ENCODE measurements at regions not wholly inside any gene's neighbourhood (a gene's known extent, or its start where the extent isn't known, plus 50 kb on each side); places are given as distances from the start of the nearest gene placed in this dataset.

GRCh38 chr1:81379430-81379829 is 421.3 kb upstream of the ADGRL2 start:
- DNase-seq, result no peak

GRCh38 chr1:81377406-81377805 is 423.3 kb upstream of the ADGRL2 start:
- DNase-seq, result no peak

- no peak for DNase-seq
Observed at GRCh38 chr1:81375884-81376548, 424.7 kb upstream of the ADGRL2 start.

- DNase-seq, result no peak
Observed at GRCh38 chr1:81374481-81374880, 426.3 kb upstream of the ADGRL2 start.

GRCh38 chr1:81371864-81372263 is 428.9 kb upstream of the ADGRL2 start:
- no peak for DNase-seq

- no peak for DNase-seq
Observed at GRCh38 chr1:81369833-81370232, 430.9 kb upstream of the ADGRL2 start.

- no peak for DNase-seq
Observed at GRCh38 chr1:81366173-81366572, 434.6 kb upstream of the ADGRL2 start.

- no peak for DNase-seq
Observed at GRCh38 chr1:81364088-81364487, 436.6 kb upstream of the ADGRL2 start.

- DNase-seq, result no peak
Observed at GRCh38 chr1:81358151-81358550, 442.6 kb upstream of the ADGRL2 start.

GRCh38 chr1:81351864-81352263 is 448.9 kb upstream of the ADGRL2 start:
- DNase-seq, result no peak

- no peak for DNase-seq
Observed at GRCh38 chr1:81349194-81349965, 451.4 kb upstream of the ADGRL2 start.

- DNase-seq, result no peak
Observed at GRCh38 chr1:81345110-81345509, 455.6 kb upstream of the ADGRL2 start.

- no peak for DNase-seq
Observed at GRCh38 chr1:81340239-81340638, 460.5 kb upstream of the ADGRL2 start.

- DNase-seq, result no peak
Observed at GRCh38 chr1:81337226-81337625, 463.5 kb upstream of the ADGRL2 start.

GRCh38 chr1:81335876-81336275 is 464.9 kb upstream of the ADGRL2 start:
- no peak for DNase-seq

- DNase-seq, result no peak
Observed at GRCh38 chr1:81330521-81330920, 470.2 kb upstream of the ADGRL2 start.

GRCh38 chr1:81330111-81330510 is 470.6 kb upstream of the ADGRL2 start:
- no peak for DNase-seq

- no peak for DNase-seq
Observed at GRCh38 chr1:81329041-81329440, 471.7 kb upstream of the ADGRL2 start.

GRCh38 chr1:81327743-81328142 is 473.0 kb upstream of the ADGRL2 start:
- no peak for DNase-seq

- DNase-seq, result no peak
Observed at GRCh38 chr1:81327103-81327710, 473.5 kb upstream of the ADGRL2 start.

GRCh38 chr1:81326212-81326611 is 474.5 kb upstream of the ADGRL2 start:
- no peak for DNase-seq

- no peak for DNase-seq
Observed at GRCh38 chr1:81325397-81325796, 475.3 kb upstream of the ADGRL2 start.

GRCh38 chr1:81323862-81324261 is 476.9 kb upstream of the ADGRL2 start:
- DNase-seq, result no peak

- DNase-seq, result no peak
Observed at GRCh38 chr1:81317191-81317590, 483.5 kb upstream of the ADGRL2 start.

All from retina (tissue), 1 donor.